Vagina (tissue), 2 donors: ENCODE measurements at regions not wholly inside any gene's neighbourhood (a gene's known extent, or its start where the extent isn't known, plus 50 kb on each side); places are given as distances from the start of the nearest gene placed in this dataset.

ENCODE experiments used
- DNase-seq, 2 donors: peaks; one replicate each; pipeline ENCODE4 v3.0.0-alpha.2; 2017; ENCODE audit errors: extremely low spot score in 2 of 2
- H3K27ac ChIP-seq: fragments of 200-600 bp; sonication (generic); one replicate; pipeline ENCODE4 v1.5.1; 2019
- H3K27me3 ChIP-seq: fragments of 200-600 bp; sonication (generic); one replicate; pipeline ENCODE4 v1.5.1; 2019
- H3K36me3 ChIP-seq, 2 donors: fragments of 200-600 bp; sonication (generic); one replicate each; pipeline ENCODE4 v1.5.1; 2017 to 2019
- H3K4me1 ChIP-seq: fragments of 200-600 bp; sonication (generic); one replicate; pipeline ENCODE4 v1.5.1; 2019
- H3K4me3 ChIP-seq, 2 donors: fragments of 200-600 bp; sonication (generic); 1 replicate in 1 of 2; 2 replicates in 1 of 2; pipeline ENCODE4 v1.5.1; 2016 to 2019
- H3K9me3 ChIP-seq: fragments of 200-600 bp; sonication (generic); one replicate; pipeline ENCODE4 v1.5.1; 2019
- POLR2A ChIP-seq, 2 donors: fragments of 450-650 bp; IDR thresholded peaks; one replicate each; pipeline ENCODE4 v1.6.1; 2017; ENCODE audit warnings: antibody characterized with exemption in 2 of 2, mild to moderate bottlenecking in 2 of 2, moderate library complexity in 2 of 2
- POLR2AphosphoS5 ChIP-seq, 2 donors: sonication (generic); formaldehyde crosslinking; IDR thresholded peaks; one replicate each; pipeline ENCODE4 v1.9.0; 2017; ENCODE audit warnings: antibody characterized with exemption in 2 of 2, mild to moderate bottlenecking in 2 of 2, low read depth in 1 of 2; ENCODE audit not compliant: insufficient read depth in 1 of 2
- intact Hi-C: fragments of 100-400 bp; cut with DNase I; formaldehyde crosslinking; loops from one replicate; pipeline ENCODE4 v1.15.1; 2023
- TF ChIP-seq, protein P1 (sequence below), 3 experiments: fragments of 450-650 bp in 2 of 3; fragments of 200-600 bp in 1 of 3; sonication (generic) in 1 of 3; IDR thresholded peaks; one replicate each; pipeline ENCODE4 v1.5.1; 2017 to 2019; ENCODE audit warnings: antibody characterized with exemption in 3 of 3, mild to moderate bottlenecking in 2 of 3, moderate library complexity in 2 of 3

DNA sequence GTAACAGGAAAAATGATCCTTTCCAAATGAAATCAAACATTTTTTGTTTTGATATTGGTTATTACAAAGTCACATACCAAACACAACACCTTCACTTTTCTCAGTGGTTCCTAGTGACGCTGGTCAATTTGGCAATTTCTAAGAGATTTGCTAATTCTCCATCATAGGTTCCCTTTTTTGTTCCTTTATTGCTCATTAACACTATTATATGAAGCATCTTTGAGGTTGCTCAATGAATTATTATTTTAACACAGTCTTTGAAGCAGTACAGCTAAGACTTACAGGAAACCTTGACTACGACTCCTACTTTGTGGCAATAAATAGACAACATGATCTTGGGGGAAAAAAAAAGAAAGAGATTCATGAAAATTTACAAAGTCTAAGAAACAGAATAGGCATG, 152.2 kb upstream of the VRK2 start:
- Histone ChIP-seq H3K27me3 (no peaks in the 10 kb centered on the region), H3K9me3 (no peaks in the 10 kb centered on the region), H3K4me1 (no peaks in the 10 kb centered on the region), H3K27ac (no peak overlapping the region), H3K36me3 (no peaks in the 10 kb centered on the region), H3K4me3 (no peak overlapping the region)
- intact Hi-C loops, result no loop called here
- TF ChIP-seq POLR2A (IDR thresholded peaks at IDR 0.05) (no peak), POLR2AphosphoS5 (IDR thresholded peaks at IDR 0.05; ENCODE audit: insufficient read depth in 1 of 2, low read depth in 1 of 2) (no peak)
- TF ChIP-seq, protein P1, sequence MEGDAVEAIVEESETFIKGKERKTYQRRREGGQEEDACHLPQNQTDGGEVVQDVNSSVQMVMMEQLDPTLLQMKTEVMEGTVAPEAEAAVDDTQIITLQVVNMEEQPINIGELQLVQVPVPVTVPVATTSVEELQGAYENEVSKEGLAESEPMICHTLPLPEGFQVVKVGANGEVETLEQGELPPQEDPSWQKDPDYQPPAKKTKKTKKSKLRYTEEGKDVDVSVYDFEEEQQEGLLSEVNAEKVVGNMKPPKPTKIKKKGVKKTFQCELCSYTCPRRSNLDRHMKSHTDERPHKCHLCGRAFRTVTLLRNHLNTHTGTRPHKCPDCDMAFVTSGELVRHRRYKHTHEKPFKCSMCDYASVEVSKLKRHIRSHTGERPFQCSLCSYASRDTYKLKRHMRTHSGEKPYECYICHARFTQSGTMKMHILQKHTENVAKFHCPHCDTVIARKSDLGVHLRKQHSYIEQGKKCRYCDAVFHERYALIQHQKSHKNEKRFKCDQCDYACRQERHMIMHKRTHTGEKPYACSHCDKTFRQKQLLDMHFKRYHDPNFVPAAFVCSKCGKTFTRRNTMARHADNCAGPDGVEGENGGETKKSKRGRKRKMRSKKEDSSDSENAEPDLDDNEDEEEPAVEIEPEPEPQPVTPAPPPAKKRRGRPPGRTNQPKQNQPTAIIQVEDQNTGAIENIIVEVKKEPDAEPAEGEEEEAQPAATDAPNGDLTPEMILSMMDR (IDR thresholded peaks at IDR 0.05), result no peak
- no peak for DNase-seq

DNA sequence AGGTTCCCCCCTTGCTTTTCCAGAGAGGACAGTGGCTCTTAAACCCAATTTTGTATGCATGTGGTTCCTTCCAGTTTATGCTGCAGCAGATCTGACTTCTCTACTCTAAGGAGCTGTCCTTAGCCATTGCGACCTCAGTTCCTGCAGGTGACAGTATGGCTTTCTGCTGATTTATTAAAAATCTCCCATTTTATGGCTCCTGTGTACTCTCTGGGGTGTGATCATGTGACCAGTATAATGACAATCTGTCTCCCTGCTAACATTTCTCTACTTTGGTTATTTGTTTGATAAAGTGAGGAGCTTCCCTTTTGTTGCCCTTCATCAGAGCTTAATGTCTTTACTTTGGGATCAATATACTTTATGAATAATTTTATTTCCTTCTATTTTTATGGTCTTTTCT, 148.7 kb upstream of the VRK2 start:
- Histone ChIP-seq H3K4me1 (no peaks in the 10 kb centered on the region), H3K36me3 (no peaks in the 10 kb centered on the region), H3K27ac (no peak overlapping the region), H3K27me3 (no peaks in the 10 kb centered on the region), H3K4me3 (no peak overlapping the region), H3K9me3 (no peaks in the 10 kb centered on the region)
- TF ChIP-seq POLR2A (IDR thresholded peaks at IDR 0.05), result no peak
- TF ChIP-seq POLR2AphosphoS5 (IDR thresholded peaks at IDR 0.05; ENCODE audit: insufficient read depth in 1 of 2, low read depth in 1 of 2), result no peak
- TF ChIP-seq, protein P1 (IDR thresholded peaks at IDR 0.05), result no peak
- DNase-seq, result no peak
- intact Hi-C loops, result no loop called here

DNA sequence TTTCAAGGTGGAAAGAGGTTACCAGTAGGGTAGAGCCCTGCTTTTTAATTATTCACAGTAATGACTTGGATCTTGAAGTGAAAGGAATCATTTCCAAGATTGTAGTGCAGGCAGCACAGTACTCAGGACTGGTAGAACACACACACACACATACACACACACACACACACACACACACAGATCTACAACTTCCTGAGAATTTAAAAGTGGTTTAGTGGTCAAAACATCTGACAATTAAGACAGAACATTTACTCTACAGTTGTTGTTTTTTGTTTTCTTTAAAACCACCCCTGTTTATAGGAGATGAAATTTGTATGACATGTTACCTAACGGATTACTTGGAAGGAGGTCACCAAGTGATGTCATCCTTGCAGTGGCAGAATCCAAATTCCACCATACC, 146.7 kb upstream of the VRK2 start:
- DNase-seq, result no peak
- Histone ChIP-seq H3K27ac (no peak overlapping the region), H3K4me1 (no peaks in the 10 kb centered on the region), H3K4me3 (no peak overlapping the region), H3K9me3 (no peaks in the 10 kb centered on the region), H3K36me3 (no peaks in the 10 kb centered on the region), H3K27me3 (no peaks in the 10 kb centered on the region)
- TF ChIP-seq POLR2AphosphoS5 (IDR thresholded peaks at IDR 0.05; ENCODE audit: insufficient read depth in 1 of 2, low read depth in 1 of 2) (no peak), POLR2A (IDR thresholded peaks at IDR 0.05) (no peak)
- TF ChIP-seq, protein P1 (IDR thresholded peaks at IDR 0.05), result no peak
- intact Hi-C loops, result no loop called here

DNA sequence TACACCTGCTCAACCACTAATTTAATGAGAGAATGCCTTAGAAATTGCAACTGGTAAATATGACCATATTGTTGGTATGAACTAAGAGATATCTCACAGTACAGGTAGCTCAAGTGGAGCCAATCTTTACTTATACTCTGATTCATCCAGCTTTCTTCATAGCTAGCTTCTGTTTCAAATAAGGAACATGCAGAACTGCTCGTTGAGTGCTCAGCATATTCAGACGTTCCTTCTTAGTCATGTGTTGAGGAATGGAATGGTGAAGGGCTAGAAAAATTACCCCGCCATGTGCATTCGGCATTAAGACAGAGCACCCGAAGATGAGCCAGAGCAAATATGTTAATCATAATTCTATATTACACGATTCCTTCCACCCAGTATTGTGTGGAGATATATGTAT, 144.0 kb upstream of the VRK2 start:
- no peaks in the 10 kb centered on the region for H3K27me3 ChIP-seq
- no peaks in the 10 kb centered on the region for H3K36me3 ChIP-seq
- no peaks in the 10 kb centered on the region for H3K9me3 ChIP-seq
- DNase-seq, result no peak
- intact Hi-C loops, result no loop called here
- TF ChIP-seq POLR2A (IDR thresholded peaks at IDR 0.05) (no peak), POLR2AphosphoS5 (IDR thresholded peaks at IDR 0.05; ENCODE audit: insufficient read depth in 1 of 2, low read depth in 1 of 2) (no peak)
- TF ChIP-seq, protein P1 (IDR thresholded peaks at IDR 0.05), result no peak
- H3K27ac ChIP-seq, result no peak overlapping the region
- H3K4me1 ChIP-seq, result no peaks in the 10 kb centered on the region
- H3K4me3 ChIP-seq, result no peak overlapping the region

DNA sequence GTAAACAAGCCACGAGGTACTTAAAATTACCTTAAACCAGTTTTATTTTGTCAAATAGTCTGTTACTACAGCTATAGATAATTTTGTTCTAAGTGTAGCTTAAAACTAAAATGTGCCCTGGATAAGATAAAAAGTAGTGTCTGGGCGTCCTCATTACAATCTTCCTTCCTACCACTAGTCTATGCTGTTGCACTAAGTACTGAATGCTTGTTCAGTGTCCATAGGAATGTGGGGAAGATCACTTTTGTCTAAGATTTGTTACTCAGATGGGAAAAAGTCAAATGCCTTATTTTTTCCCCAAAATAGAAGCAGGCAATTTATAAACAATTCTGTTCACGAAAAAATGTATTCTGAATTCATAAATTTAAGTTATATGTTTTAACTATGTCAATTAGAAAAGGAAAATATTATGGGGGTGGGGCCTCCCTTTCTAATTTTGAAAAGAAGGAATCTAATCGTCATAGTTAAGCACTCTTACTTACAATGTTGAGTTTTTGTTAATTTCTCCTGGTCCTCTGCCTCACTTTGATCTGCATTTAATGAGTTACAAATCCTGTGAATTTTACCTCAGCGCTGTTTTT, 140.4 kb upstream of the VRK2 start:
- DNase-seq, result no peak
- Histone ChIP-seq H3K27me3 (no peaks in the 10 kb centered on the region), H3K9me3 (no peaks in the 10 kb centered on the region), H3K27ac (no peak overlapping the region), H3K4me1 (no peaks in the 10 kb centered on the region), H3K4me3 (no peak overlapping the region), H3K36me3 (no peaks in the 10 kb centered on the region)
- TF ChIP-seq, protein P1 (IDR thresholded peaks at IDR 0.05), result peak; percentile 45 to 69 (median 51)
- no peak for TF ChIP-seq POLR2A (IDR thresholded peaks at IDR 0.05)
- intact Hi-C loops, result no loop called here
